K562 (cell line): ENCODE measurements at regions not wholly inside any gene's neighbourhood (a gene's known extent, or its start where the extent isn't known, plus 50 kb on each side); places are given as distances from the start of the nearest gene placed in this dataset.

ENCODE experiments used
- ATAC-seq: fragments of 200-7000 bp; cut with Tn5 transposase; 3 replicates; pipeline ENCODE4 v1.9.1; 2020; ENCODE audit warnings: moderate library complexity
- BruUV-seq: library from RNA; stranded (reverse); fragments of 400-500 nt; replicated peaks from 2 replicates; lab custom pipeline; 2021; lab: Mats Ljungman, UMichigan
- CTCF ChIA-PET: fragments of 300-600 bp; formaldehyde crosslinking; extraction: SDS; loops from one replicate; lab custom pipeline; 2021; ENCODE audit warnings: low intra/inter-chr PET ratio; lab: Yijun Ruan, JAX
- POLR2A ChIA-PET: fragments of 300-600, 350-650 bp; sonication (Branson Sonifier 250); formaldehyde crosslinking; extraction: SDS; loops from one replicate; lab custom pipeline; 2021; ENCODE audit warnings: antibody characterized with exemption, inconsistent platforms; lab: Yijun Ruan, JAX
- DNase-seq, 4 experiments: peaks; one replicate each; pipeline versions ENCODE4 v3.0.0 to v3.0.0-alpha.2; 2011 to 2018; ENCODE audit warnings: low spot score in 3 of 4, mixed read lengths in 3 of 4; ENCODE audit errors: extremely low read depth in 1 of 4
- FAIRE-seq: peaks from 2 replicates; lab custom pipeline; 2011; peaks lifted over from hg19 to GRCh38; lab: Jason Lieb, UNC
- H2AFZ ChIP-seq: 2 replicates; pipeline ENCODE4 v1.6.0; 2011; ENCODE audit warnings: low read depth, low read length, control low read depth, inconsistent platforms
- H3K27ac ChIP-seq: fragments of 200-600 bp; 3 replicates; pipeline ENCODE4 v1.8.0; 2011; ENCODE audit warnings: low read depth, mild to moderate bottlenecking, control low read depth, inconsistent platforms, low read length, moderate library complexity, mixed read lengths; ENCODE audit errors: extremely low read depth
- H3K27me3 ChIP-seq, 2 experiments: fragments of 300-600 bp in 1 of 2; 2 replicates in 1 of 2; 3 replicates in 1 of 2; pipeline versions ENCODE4 v1.6.0 to v1.8.0; 2011; ENCODE audit warnings: inconsistent platforms in 2 of 2, low read length in 2 of 2, mild to moderate bottlenecking in 1 of 2, mixed read lengths in 1 of 2, moderate library complexity in 1 of 2; ENCODE audit not compliant: control insufficient read depth in 2 of 2, insufficient read depth in 2 of 2
- H3K36me3 ChIP-seq: fragments of 300-600 bp; 3 replicates; pipeline ENCODE4 v1.8.0; 2011; ENCODE audit warnings: mild to moderate bottlenecking, low read length, inconsistent platforms; ENCODE audit not compliant: control insufficient read depth, insufficient read depth
- H3K4me1 ChIP-seq, 2 experiments: fragments of 200-600 bp in 1 of 2; replicated peaks in 1 of 2; 2 replicates in 1 of 2; 3 replicates in 1 of 2; pipeline versions ENCODE4 v1.5.1 to v1.8.0; 2011; ENCODE audit warnings: inconsistent platforms in 2 of 2, low read length in 2 of 2, mild to moderate bottlenecking in 1 of 2, mixed read lengths in 1 of 2, moderate library complexity in 1 of 2; ENCODE audit not compliant: control insufficient read depth in 2 of 2, insufficient read depth in 2 of 2
- H3K4me2 ChIP-seq: 2 replicates; pipeline ENCODE4 v1.6.1; 2011; ENCODE audit warnings: low read length, control low read depth, inconsistent platforms, mixed read lengths; ENCODE audit not compliant: insufficient read depth
- H3K4me3 ChIP-seq: fragments of 200-600 bp; sonication (generic), shearing (Covaris generic); 2 replicates; pipeline ENCODE4 v1.5.1; 2016; ENCODE audit warnings: control low read depth, inconsistent platforms
- H3K79me2 ChIP-seq: fragments of 200-600 bp; 3 replicates; pipeline ENCODE4 v1.8.0; 2011; ENCODE audit warnings: low read length, inconsistent platforms; ENCODE audit not compliant: control insufficient read depth, insufficient read depth
- H3K9ac ChIP-seq, 2 experiments: 2 replicates each; pipeline versions ENCODE4 v1.6.0 to v1.6.1; 2011; ENCODE audit warnings: low read depth in 2 of 2, low read length in 2 of 2, control low read depth in 1 of 2, inconsistent platforms in 1 of 2, mild to moderate bottlenecking in 1 of 2, mixed read lengths in 1 of 2; ENCODE audit not compliant: insufficient read depth in 1 of 2
- H3K9me1 ChIP-seq: one replicate; pipeline ENCODE4 v1.6.0; 2011; ENCODE audit warnings: inconsistent platforms, mild to moderate bottlenecking, low read length, moderate library complexity; ENCODE audit not compliant: control insufficient read depth, insufficient read depth
- H3K9me3 ChIP-seq: replicated peaks from 2 replicates; pipeline ENCODE4 v1.5.1; 2011; ENCODE audit warnings: low read depth, low read length, inconsistent platforms; ENCODE audit not compliant: control insufficient read depth, insufficient read depth
- H4K20me1 ChIP-seq: replicated peaks from 2 replicates; pipeline ENCODE4 v1.6.1; 2011; ENCODE audit warnings: low read length, inconsistent platforms, mixed read lengths; ENCODE audit not compliant: control insufficient read depth, insufficient read depth
- ETV1 ChIP-seq: fragments of 450-650 bp; conservative IDR thresholded peaks from 2 replicates; pipeline ENCODE4 v1.6.1; 2016; ENCODE audit warnings: missing genetic modification characterization, control low read depth, low read depth, missing compliant biosample characterization
- GTF2E2 ChIP-seq: fragments of 200-800 bp; sonication (Bioruptor generic); IDR thresholded peaks from 2 replicates; pipeline ENCODE4 v1.6.1; 2016; ENCODE audit warnings: missing genetic modification characterization, missing compliant biosample characterization
- KLF10 ChIP-seq: fragments of 250-450 bp; sonication (Bioruptor Pico); IDR thresholded peaks from 2 replicates; pipeline ENCODE4 v1.6.1; 2021; ENCODE audit warnings: matching md5 sums
- RAD51 ChIP-seq: fragments of 450-650 bp; IDR thresholded peaks from 2 replicates; pipeline ENCODE4 v1.7.1; 2016; ENCODE audit warnings: low read depth, mild to moderate bottlenecking, borderline replicate concordance
- RFX1 ChIP-seq: fragments of 450-650 bp; IDR thresholded peaks from 2 replicates; pipeline ENCODE4 v1.6.1; 2016; ENCODE audit warnings: mild to moderate bottlenecking, moderate library complexity
- SMC3 ChIP-seq: conservative IDR thresholded peaks from 2 replicates; pipeline ENCODE4 v1.6.1; 2011; ENCODE audit warnings: low read depth, low read length, improper control_type of control experiment; ENCODE audit not compliant: insufficient read depth
- ZNF644 ChIP-seq: fragments of 200-800 bp; sonication (Bioruptor generic); IDR thresholded peaks from 2 replicates; pipeline ENCODE4 v1.6.1; 2016; ENCODE audit warnings: low read depth, missing genetic modification characterization, missing compliant biosample characterization
- ZNF77 ChIP-seq: fragments of 250-450 bp; sonication (Bioruptor Pico); IDR thresholded peaks from 2 replicates; pipeline ENCODE4 v1.5.0; 2020
- WGBS: fragments of 100-300 bp; shearing (Covaris generic); methylation state at CpG from one replicate; pipeline ENCODE4 v1.1.6; 2016; ENCODE audit warnings: low coverage, mixed read lengths; ENCODE audit not compliant: insufficient coverage; ENCODE audit errors: missing lambda C conversion rate; 5-methylcytosine and 5-hydroxymethylcytosine counted together
- in situ Hi-C: fragments of 300-500 bp; cut with MboI; formaldehyde crosslinking; loops from 4 replicates; pipeline ENCODE4 v1.15.0; 2018; ENCODE audit warnings: inconsistent platforms, mixed read lengths
- intact Hi-C: fragments of 100-400 bp; cut with micrococcal nuclease; formaldehyde crosslinking; loops from 2 replicates; pipeline ENCODE4 v1.14.2; 2022
- TF ChIP-seq, protein P1 (sequence below): sonication (generic); formaldehyde crosslinking; IDR thresholded peaks from 2 replicates; pipeline ENCODE4 v1.8.0; 2023; ENCODE audit warnings: missing genetic modification reagents, mild to moderate bottlenecking, borderline replicate concordance
- TF ChIP-seq, protein P2 (sequence below): fragments of 450-650 bp; IDR thresholded peaks from 2 replicates; pipeline ENCODE4 v1.7.1; 2018; ENCODE audit warnings: mild to moderate bottlenecking, low read depth; ENCODE audit not compliant: partially characterized antibody
- TF ChIP-seq, protein P3 (sequence below), 3 experiments: fragments of 200-800 bp in 1 of 3; sonication (Bioruptor generic) in 1 of 3; sonication (generic) in 1 of 3; formaldehyde crosslinking in 1 of 3; IDR thresholded peaks; 2 replicates each; pipeline versions ENCODE4 v1.6.1 to v1.8.0; 2016 to 2022; ENCODE audit warnings: mild to moderate bottlenecking in 2 of 3, missing compliant biosample characterization in 2 of 3, missing genetic modification characterization in 2 of 3, missing genetic modification reagents in 1 of 3
- TF ChIP-seq, protein P4 (sequence below): fragments of 450-650 bp; IDR thresholded peaks from 2 replicates; pipeline ENCODE4 v1.7.0; 2016; ENCODE audit warnings: borderline replicate concordance

DNA sequence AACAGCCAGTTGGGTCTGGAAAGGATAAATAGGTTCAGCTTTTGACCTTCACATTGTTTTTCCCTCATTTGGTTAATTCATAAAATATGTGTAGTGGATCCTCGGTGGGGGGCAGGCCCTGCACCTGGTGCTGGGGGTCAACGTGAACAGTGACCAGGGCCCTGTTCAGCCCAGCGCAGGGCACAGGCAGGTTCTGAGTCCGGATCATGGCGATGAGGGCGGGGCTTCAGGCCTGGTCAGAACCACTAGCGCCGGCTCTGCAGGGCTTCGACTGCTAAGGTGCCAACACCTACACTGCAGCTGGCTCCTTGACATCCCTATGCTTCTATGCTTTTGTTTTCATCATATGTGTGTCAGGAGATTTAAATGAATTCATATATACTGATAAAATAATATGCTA, 177.7 kb downstream of the CXCL12 start:
- Histone ChIP-seq H3K9me1 (no peaks in the 10 kb centered on the region), H4K20me1 (no peaks in the 10 kb centered on the region), H3K27me3 (peaks cover 7 to 20% of the 10 kb centered on the region in 2 experiments; a peak in 3 of 5 replicates), H3K4me3 (no peak overlapping the region), H3K27ac (no peak overlapping the region), H3K79me2 (no peaks in the 10 kb centered on the region), H2AFZ (no peak overlapping the region), H3K9me3 (no peaks in the 10 kb centered on the region), H3K36me3 (no peaks in the 10 kb centered on the region), H3K9ac (no peak overlapping the region), H3K4me1 (no peaks in the 10 kb centered on the region), H3K4me2 (no peak overlapping the region)
- POLR2A ChIA-PET: no interaction called here
- intact Hi-C loops (no loop called here), in situ Hi-C loops (no loop called here)
- WGBS: 1% methylated on average over 9 of the region's 9 CpGs
- ATAC-seq (no peak), FAIRE-seq (no peak), DNase-seq (no peak)
- no TSS peak for BruUV-seq
- CTCF ChIA-PET: no interaction called here
- TF ChIP-seq, protein P1, sequence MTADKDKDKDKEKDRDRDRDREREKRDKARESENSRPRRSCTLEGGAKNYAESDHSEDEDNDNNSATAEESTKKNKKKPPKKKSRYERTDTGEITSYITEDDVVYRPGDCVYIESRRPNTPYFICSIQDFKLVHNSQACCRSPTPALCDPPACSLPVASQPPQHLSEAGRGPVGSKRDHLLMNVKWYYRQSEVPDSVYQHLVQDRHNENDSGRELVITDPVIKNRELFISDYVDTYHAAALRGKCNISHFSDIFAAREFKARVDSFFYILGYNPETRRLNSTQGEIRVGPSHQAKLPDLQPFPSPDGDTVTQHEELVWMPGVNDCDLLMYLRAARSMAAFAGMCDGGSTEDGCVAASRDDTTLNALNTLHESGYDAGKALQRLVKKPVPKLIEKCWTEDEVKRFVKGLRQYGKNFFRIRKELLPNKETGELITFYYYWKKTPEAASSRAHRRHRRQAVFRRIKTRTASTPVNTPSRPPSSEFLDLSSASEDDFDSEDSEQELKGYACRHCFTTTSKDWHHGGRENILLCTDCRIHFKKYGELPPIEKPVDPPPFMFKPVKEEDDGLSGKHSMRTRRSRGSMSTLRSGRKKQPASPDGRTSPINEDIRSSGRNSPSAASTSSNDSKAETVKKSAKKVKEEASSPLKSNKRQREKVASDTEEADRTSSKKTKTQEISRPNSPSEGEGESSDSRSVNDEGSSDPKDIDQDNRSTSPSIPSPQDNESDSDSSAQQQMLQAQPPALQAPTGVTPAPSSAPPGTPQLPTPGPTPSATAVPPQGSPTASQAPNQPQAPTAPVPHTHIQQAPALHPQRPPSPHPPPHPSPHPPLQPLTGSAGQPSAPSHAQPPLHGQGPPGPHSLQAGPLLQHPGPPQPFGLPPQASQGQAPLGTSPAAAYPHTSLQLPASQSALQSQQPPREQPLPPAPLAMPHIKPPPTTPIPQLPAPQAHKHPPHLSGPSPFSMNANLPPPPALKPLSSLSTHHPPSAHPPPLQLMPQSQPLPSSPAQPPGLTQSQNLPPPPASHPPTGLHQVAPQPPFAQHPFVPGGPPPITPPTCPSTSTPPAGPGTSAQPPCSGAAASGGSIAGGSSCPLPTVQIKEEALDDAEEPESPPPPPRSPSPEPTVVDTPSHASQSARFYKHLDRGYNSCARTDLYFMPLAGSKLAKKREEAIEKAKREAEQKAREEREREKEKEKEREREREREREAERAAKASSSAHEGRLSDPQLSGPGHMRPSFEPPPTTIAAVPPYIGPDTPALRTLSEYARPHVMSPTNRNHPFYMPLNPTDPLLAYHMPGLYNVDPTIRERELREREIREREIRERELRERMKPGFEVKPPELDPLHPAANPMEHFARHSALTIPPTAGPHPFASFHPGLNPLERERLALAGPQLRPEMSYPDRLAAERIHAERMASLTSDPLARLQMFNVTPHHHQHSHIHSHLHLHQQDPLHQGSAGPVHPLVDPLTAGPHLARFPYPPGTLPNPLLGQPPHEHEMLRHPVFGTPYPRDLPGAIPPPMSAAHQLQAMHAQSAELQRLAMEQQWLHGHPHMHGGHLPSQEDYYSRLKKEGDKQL (CRISPR knock-in tag): no peak
- TF ChIP-seq GTF2E2 (tag) (no peak), KLF10 (CRISPR knock-in tag) (no peak), ZNF77 (no peak), SMC3 (no peak), RAD51 (no peak), ETV1 (tag) (no peak), RFX1 (no peak), ZNF644 (no peak)
- TF ChIP-seq, protein P2, sequence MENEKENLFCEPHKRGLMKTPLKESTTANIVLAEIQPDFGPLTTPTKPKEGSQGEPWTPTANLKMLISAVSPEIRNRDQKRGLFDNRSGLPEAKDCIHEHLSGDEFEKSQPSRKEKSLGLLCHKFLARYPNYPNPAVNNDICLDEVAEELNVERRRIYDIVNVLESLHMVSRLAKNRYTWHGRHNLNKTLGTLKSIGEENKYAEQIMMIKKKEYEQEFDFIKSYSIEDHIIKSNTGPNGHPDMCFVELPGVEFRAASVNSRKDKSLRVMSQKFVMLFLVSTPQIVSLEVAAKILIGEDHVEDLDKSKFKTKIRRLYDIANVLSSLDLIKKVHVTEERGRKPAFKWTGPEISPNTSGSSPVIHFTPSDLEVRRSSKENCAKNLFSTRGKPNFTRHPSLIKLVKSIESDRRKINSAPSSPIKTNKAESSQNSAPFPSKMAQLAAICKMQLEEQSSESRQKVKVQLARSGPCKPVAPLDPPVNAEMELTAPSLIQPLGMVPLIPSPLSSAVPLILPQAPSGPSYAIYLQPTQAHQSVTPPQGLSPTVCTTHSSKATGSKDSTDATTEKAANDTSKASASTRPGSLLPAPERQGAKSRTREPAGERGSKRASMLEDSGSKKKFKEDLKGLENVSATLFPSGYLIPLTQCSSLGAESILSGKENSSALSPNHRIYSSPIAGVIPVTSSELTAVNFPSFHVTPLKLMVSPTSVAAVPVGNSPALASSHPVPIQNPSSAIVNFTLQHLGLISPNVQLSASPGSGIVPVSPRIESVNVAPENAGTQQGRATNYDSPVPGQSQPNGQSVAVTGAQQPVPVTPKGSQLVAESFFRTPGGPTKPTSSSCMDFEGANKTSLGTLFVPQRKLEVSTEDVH: no peak
- TF ChIP-seq, protein P3, sequence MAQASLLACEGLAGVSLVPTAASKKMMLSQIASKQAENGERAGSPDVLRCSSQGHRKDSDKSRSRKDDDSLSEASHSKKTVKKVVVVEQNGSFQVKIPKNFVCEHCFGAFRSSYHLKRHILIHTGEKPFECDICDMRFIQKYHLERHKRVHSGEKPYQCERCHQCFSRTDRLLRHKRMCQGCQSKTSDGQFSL (CRISPR knock-in tag; IDR thresholded peaks at IDR 0.05): no peak
- TF ChIP-seq, protein P3 (tag; IDR thresholded peaks at IDR 0.05): no peak
- TF ChIP-seq, protein P4, sequence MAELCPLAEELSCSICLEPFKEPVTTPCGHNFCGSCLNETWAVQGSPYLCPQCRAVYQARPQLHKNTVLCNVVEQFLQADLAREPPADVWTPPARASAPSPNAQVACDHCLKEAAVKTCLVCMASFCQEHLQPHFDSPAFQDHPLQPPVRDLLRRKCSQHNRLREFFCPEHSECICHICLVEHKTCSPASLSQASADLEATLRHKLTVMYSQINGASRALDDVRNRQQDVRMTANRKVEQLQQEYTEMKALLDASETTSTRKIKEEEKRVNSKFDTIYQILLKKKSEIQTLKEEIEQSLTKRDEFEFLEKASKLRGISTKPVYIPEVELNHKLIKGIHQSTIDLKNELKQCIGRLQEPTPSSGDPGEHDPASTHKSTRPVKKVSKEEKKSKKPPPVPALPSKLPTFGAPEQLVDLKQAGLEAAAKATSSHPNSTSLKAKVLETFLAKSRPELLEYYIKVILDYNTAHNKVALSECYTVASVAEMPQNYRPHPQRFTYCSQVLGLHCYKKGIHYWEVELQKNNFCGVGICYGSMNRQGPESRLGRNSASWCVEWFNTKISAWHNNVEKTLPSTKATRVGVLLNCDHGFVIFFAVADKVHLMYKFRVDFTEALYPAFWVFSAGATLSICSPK: no peak
